ENCODE measurements at regions not wholly inside any gene's neighbourhood (a gene's known extent, or its start where the extent isn't known, plus 50 kb on each side); places are given as distances from the start of the nearest gene placed in this dataset.
A peak's percentile ranks its signal among the peaks of the same experiment; 100 is the strongest.

GRCh38 chr17:74089869-74090464 lies 113.5 kb upstream of the RPL38 start:
- H3K4me3 ChIP-seq: no peak overlapping the region
- peak in 6 of 12 donors; percentile 6 to 52 (median 24) for TF ChIP-seq CTCF (IDR thresholded peaks at IDR 0.05)
- TF ChIP-seq POLR2A (IDR thresholded peaks at IDR 0.05): no peak
- H3K4me1 ChIP-seq: no peaks in the 10 kb centered on the region
- intact Hi-C loops (cut with DNase I): no loop called here
- H3K27ac ChIP-seq: no peak overlapping the region
- no peaks in the 10 kb centered on the region for H3K36me3 ChIP-seq
- ATAC-seq: no peak
- peaks cover 0 to 26% (median 0%) of the 10 kb centered on the region in 9 donors for H3K27me3 ChIP-seq
- 25 to 37% (median 28%) methylated on average over 4 of the region's 4 CpGs for WGBS, 4 donors
- peaks cover 0 to 25% (median 3%) of the 10 kb centered on the region in 12 donors for H3K9me3 ChIP-seq
- no peak for DNase-seq

- H3K4me1 ChIP-seq: no peaks in the 10 kb centered on the region
- no peak overlapping the region for H3K27ac ChIP-seq
- H3K9me3 ChIP-seq: peaks cover 0 to 23% (median 0%) of the 10 kb centered on the region in 12 donors
- ATAC-seq (no peak), DNase-seq (no peak)
- H3K36me3 ChIP-seq: no peaks in the 10 kb centered on the region
- peaks cover 0 to 38% (median 7%) of the 10 kb centered on the region in 9 donors for H3K27me3 ChIP-seq
- no peak for TF ChIP-seq CTCF (IDR thresholded peaks at IDR 0.05)
- TF ChIP-seq POLR2A (IDR thresholded peaks at IDR 0.05): no peak
- intact Hi-C loops (cut with DNase I): no loop called here
- H3K4me3 ChIP-seq: no peak overlapping the region
Observed at GRCh38 chr17:74094651-74095050, 108.8 kb upstream of the RPL38 start.

GRCh38 chr17:74096456-74096855 lies 107.0 kb upstream of the RPL38 start:
- DNase-seq (no peak), ATAC-seq (no peak)
- H3K27ac ChIP-seq: no peak overlapping the region
- intact Hi-C loops (cut with DNase I): no loop called here
- WGBS, 4 donors: 63 to 67% (median 65%) methylated on average over 5 of the region's 5 CpGs
- H3K27me3 ChIP-seq: peaks cover 0 to 42% (median 17%) of the 10 kb centered on the region in 9 donors
- no peaks in the 10 kb centered on the region for H3K4me1 ChIP-seq
- H3K36me3 ChIP-seq: no peaks in the 10 kb centered on the region
- H3K9me3 ChIP-seq: peaks cover 0 to 13% (median 0%) of the 10 kb centered on the region in 12 donors
- no peak overlapping the region for H3K4me3 ChIP-seq
- TF ChIP-seq CTCF (IDR thresholded peaks at IDR 0.05) (no peak), POLR2A (IDR thresholded peaks at IDR 0.05) (no peak)

- ATAC-seq: no peak
- no peak for DNase-seq
- Histone ChIP-seq H3K9me3 (peaks cover 0 to 12% (median 0%) of the 10 kb centered on the region in 12 donors), H3K4me1 (no peaks in the 10 kb centered on the region), H3K27ac (no peak overlapping the region), H3K36me3 (no peaks in the 10 kb centered on the region), H3K27me3 (peaks cover 0 to 50% (median 17%) of the 10 kb centered on the region in 9 donors), H3K4me3 (no peak overlapping the region)
- intact Hi-C loops (cut with DNase I): no loop called here
- 33 to 43% (median 38%) methylated on average over 14 of the region's 14 CpGs for WGBS, 4 donors
- TF ChIP-seq POLR2A (IDR thresholded peaks at IDR 0.05): no peak
Observed at GRCh38 chr17:74097450-74098135, 105.9 kb upstream of the RPL38 start.
